Activated CD8-positive, alpha-beta memory T cell treated with anti-CD3 and anti-CD28 coated beads, Interleukin-2, amount 10 ng/mL, durations not matched to agents 7 days and 5 days (primary cell): ENCODE measurements at regions not wholly inside any gene's neighbourhood (a gene's known extent, or its start where the extent isn't known, plus 50 kb on each side); places are given as distances from the start of the nearest gene placed in this dataset.

Experiments used
- ATAC-seq: fragments of 150-1000 bp; cut with Tn5 transposase; one replicate; pipeline ENCODE4 v1.10.0; 2021; ENCODE audit warnings: moderate library complexity
- CTCF ChIA-PET: fragments of 350-600 bp; sonication (Branson Sonifier 250); formaldehyde crosslinking; loops from one replicate; lab custom pipeline; 2021; ENCODE audit warnings: antibody characterized with exemption; lab: Charles Lee
- DNase-seq: peaks from one replicate; pipeline ENCODE4 v3.0.0-alpha.2; 2020
- H3K27ac Mint-ChIP-seq: one replicate; pipeline ENCODE4 v1.8.0; 2021; ENCODE audit warnings: mild to moderate bottlenecking, mixed read lengths
- H3K27me3 Mint-ChIP-seq: one replicate; pipeline ENCODE4 v1.8.0; 2021; ENCODE audit warnings: mixed read lengths
- H3K36me3 Mint-ChIP-seq: one replicate; pipeline ENCODE4 v1.8.0; 2021; ENCODE audit warnings: mild to moderate bottlenecking, mixed read lengths
- H3K4me1 Mint-ChIP-seq: one replicate; pipeline ENCODE4 v1.8.0; 2021; ENCODE audit warnings: mixed read lengths
- H3K4me3 Mint-ChIP-seq: one replicate; pipeline ENCODE4 v1.8.0; 2021; ENCODE audit warnings: mild to moderate bottlenecking, moderate library complexity, mixed read lengths
- H3K9me3 Mint-ChIP-seq: one replicate; pipeline ENCODE4 v1.8.0; 2022; ENCODE audit warnings: low read depth, mixed read lengths

- Mint-ChIP-seq H3K4me1 (no peaks in the 10 kb centered on the region), H3K4me3 (no peak overlapping the region), H3K36me3 (no peaks in the 10 kb centered on the region), H3K27me3 (no peaks in the 10 kb centered on the region), H3K27ac (no peak overlapping the region), H3K9me3 (no peaks in the 10 kb centered on the region)
- no peak for ATAC-seq
- CTCF ChIA-PET: no interaction called here
- no peak for DNase-seq
Observed at GRCh38 chr5:15222156-15222555, 277.8 kb upstream of the FBXL7 start.

DNA sequence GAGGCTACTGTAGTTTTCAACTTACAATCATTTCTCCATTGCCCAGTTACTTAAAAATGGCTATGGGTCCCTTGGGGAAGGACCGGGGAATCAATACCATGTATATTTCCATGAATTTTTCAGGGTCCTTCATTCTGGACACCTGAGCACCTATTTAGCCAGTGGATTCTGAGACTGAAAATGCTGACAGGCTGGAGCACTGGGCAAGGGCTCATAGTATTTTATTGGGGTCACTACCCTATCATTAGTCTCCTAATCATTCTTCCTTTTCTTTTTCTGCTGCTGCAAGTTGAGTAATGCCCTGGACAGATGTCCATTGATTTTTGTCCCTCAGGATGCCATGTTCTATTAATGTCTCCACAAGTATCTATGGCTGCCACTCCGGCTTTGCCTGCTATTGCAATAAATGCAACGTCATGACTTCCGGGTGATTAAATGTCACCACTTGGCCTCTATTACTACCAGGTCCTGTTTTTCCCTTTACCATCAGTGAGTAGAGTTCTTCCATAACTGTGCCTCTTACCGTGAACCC is 279.3 kb upstream of the FBXL7 start:
- no peaks in the 10 kb centered on the region for H3K27me3 Mint-ChIP-seq
- H3K27ac Mint-ChIP-seq: no peak overlapping the region
- CTCF ChIA-PET: no interaction called here
- ATAC-seq (no peak), DNase-seq (no peak)
- H3K4me3 Mint-ChIP-seq: no peak overlapping the region
- H3K4me1 Mint-ChIP-seq: no peaks in the 10 kb centered on the region
- no peaks in the 10 kb centered on the region for H3K9me3 Mint-ChIP-seq
- no peaks in the 10 kb centered on the region for H3K36me3 Mint-ChIP-seq

- Mint-ChIP-seq H3K27ac (no peak overlapping the region), H3K9me3 (no peaks in the 10 kb centered on the region), H3K4me3 (no peak overlapping the region), H3K4me1 (no peaks in the 10 kb centered on the region), H3K36me3 (no peaks in the 10 kb centered on the region), H3K27me3 (no peaks in the 10 kb centered on the region)
- no peak for DNase-seq
- no peak for ATAC-seq
- CTCF ChIA-PET: no interaction called here
Observed at GRCh38 chr5:15215056-15215455, 284.9 kb upstream of the FBXL7 start.

DNA sequence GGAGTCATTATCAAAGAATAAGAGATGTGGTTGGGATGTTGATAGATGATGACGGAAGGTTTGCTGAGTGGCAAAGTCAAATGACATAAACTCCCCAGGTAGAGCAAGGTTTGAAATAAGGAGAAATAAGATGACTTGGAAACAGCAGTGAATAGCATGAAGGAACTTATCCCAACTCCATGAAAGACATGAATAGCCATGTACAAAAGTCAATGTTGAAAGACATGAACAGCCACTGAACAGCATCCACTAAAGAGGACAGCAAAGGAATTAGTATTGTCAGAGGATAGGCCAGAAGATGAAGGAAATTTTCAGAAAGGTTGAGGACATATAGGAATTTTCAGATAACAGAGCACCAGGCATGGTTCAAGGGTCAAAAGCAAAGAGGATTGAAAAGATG is 286.0 kb upstream of the FBXL7 start:
- H3K27ac Mint-ChIP-seq: no peak overlapping the region
- no peak for DNase-seq
- CTCF ChIA-PET: no interaction called here

GRCh38 chr5:15209053-15209762 is 290.8 kb upstream of the FBXL7 start:
- no peak overlapping the region for H3K27ac Mint-ChIP-seq
- H3K4me1 Mint-ChIP-seq: no peaks in the 10 kb centered on the region
- H3K36me3 Mint-ChIP-seq: no peaks in the 10 kb centered on the region
- peaks cover 3% of the 10 kb centered on the region for H3K9me3 Mint-ChIP-seq
- CTCF ChIA-PET: no interaction called here
- no peak overlapping the region for H3K4me3 Mint-ChIP-seq
- DNase-seq (no peak), ATAC-seq (no peak)
- H3K27me3 Mint-ChIP-seq: no peaks in the 10 kb centered on the region

More for the DNA sequence above, 286.0 kb upstream of the FBXL7 start:
- no peaks in the 10 kb centered on the region for H3K27me3 Mint-ChIP-seq
- no peak overlapping the region for H3K4me3 Mint-ChIP-seq
- ATAC-seq: no peak
- H3K4me1 Mint-ChIP-seq: no peaks in the 10 kb centered on the region
- H3K36me3 Mint-ChIP-seq: no peaks in the 10 kb centered on the region
- no peaks in the 10 kb centered on the region for H3K9me3 Mint-ChIP-seq

DNA sequence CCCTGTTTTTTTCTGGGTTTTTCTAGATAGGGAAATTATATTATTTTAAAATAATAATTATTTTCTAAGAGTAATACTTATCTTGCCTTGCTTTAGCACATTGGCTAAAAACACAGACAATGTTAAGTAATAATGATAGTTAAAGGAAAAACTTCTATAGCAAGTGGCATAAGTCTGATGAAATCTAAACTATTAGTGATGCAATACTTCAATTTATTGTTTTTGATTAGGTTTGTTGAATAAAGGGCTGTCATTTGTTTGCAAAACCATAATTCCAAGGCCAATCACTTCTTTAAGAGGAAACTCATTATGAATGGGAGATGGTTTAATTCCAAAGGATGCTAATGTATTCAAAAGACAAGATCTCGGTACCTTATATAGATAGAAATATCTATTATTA is 293.8 kb upstream of the FBXL7 start:
- CTCF ChIA-PET: no interaction called here
- H3K27ac Mint-ChIP-seq: no peak overlapping the region
- no peak overlapping the region for H3K4me3 Mint-ChIP-seq
- no peaks in the 10 kb centered on the region for H3K36me3 Mint-ChIP-seq
- no peaks in the 10 kb centered on the region for H3K27me3 Mint-ChIP-seq
- H3K9me3 Mint-ChIP-seq: peaks cover 8% of the 10 kb centered on the region
- ATAC-seq: no peak
- H3K4me1 Mint-ChIP-seq: no peaks in the 10 kb centered on the region
- DNase-seq: no peak

- no peak for DNase-seq
- Mint-ChIP-seq H3K27ac (no peak overlapping the region), H3K27me3 (no peaks in the 10 kb centered on the region), H3K4me3 (no peak overlapping the region), H3K9me3 (peaks cover 8% of the 10 kb centered on the region), H3K4me1 (no peaks in the 10 kb centered on the region), H3K36me3 (no peaks in the 10 kb centered on the region)
- CTCF ChIA-PET: no interaction called here
- no peak for ATAC-seq
Observed at GRCh38 chr5:15203376-15203775, 296.6 kb upstream of the FBXL7 start.

DNA sequence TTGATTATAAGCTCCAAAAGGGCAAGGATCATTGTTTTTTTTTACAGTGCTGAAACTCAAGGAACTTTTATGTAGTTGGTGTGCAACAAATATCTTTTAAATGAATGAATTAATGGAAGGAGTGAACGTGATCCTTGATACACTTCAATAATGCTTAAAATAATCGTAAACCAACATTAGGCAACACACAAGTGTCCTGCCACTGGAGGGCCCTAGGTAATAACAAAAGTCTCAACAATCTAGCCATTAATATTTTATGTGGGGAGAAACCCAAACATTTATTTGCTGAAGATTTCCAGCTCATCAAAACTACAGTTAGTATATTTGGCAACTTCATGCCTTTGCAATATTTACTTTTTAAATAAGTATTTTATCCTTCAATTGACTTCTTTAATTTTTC is 309.0 kb upstream of the FBXL7 start:
- Mint-ChIP-seq H3K9me3 (peaks cover 15% of the 10 kb centered on the region), H3K36me3 (no peaks in the 10 kb centered on the region), H3K27ac (no peak overlapping the region), H3K4me3 (no peak overlapping the region), H3K27me3 (no peaks in the 10 kb centered on the region), H3K4me1 (no peaks in the 10 kb centered on the region)
- CTCF ChIA-PET: no interaction called here
- ATAC-seq (no peak), DNase-seq (no peak)

GRCh38 chr5:15183520-15183919 is 311.9 kb upstream of the ANKH start:
- DNase-seq: no peak
- H3K27ac Mint-ChIP-seq: no peak overlapping the region
- no peaks in the 10 kb centered on the region for H3K4me1 Mint-ChIP-seq
- CTCF ChIA-PET: no interaction called here
- no peaks in the 10 kb centered on the region for H3K27me3 Mint-ChIP-seq
- H3K36me3 Mint-ChIP-seq: no peaks in the 10 kb centered on the region
- no peak for ATAC-seq
- no peak overlapping the region for H3K4me3 Mint-ChIP-seq
- H3K9me3 Mint-ChIP-seq: peaks cover 3% of the 10 kb centered on the region

DNA sequence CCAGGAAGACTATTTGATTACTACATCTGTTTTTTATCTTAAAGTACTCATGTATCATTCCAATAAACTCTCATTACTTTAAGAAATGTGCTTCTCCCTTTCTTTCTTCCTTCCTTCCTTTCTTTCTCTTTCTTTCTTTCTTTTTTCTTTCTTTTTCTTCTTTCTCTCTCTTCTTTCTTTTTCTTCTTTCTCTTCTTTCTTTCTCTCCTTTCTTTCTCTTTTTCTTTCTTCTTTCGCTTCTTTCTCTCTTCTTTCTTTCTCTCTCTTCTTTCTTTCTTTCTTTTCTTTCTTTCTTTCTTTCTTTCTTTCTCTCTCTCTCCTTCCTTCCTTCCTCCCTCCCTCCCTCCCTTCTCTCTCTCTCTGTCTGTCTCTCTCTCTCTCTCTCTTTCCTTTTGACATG is 298.6 kb upstream of the ANKH start:
- H3K4me1 Mint-ChIP-seq: no peaks in the 10 kb centered on the region
- H3K36me3 Mint-ChIP-seq: no peaks in the 10 kb centered on the region
- no peak for DNase-seq
- CTCF ChIA-PET: no interaction called here
- H3K27me3 Mint-ChIP-seq: no peaks in the 10 kb centered on the region
- H3K27ac Mint-ChIP-seq: no peak overlapping the region
- no peak for ATAC-seq
- no peak overlapping the region for H3K4me3 Mint-ChIP-seq
- H3K9me3 Mint-ChIP-seq: peaks cover 4% of the 10 kb centered on the region

GRCh38 chr5:15168358-15168757 is 296.8 kb upstream of the ANKH start:
- DNase-seq (no peak), ATAC-seq (no peak)
- Mint-ChIP-seq H3K27me3 (no peaks in the 10 kb centered on the region), H3K27ac (no peak overlapping the region), H3K4me3 (no peak overlapping the region), H3K36me3 (no peaks in the 10 kb centered on the region), H3K4me1 (no peaks in the 10 kb centered on the region), H3K9me3 (peaks cover 4% of the 10 kb centered on the region)
- CTCF ChIA-PET: no interaction called here

DNA sequence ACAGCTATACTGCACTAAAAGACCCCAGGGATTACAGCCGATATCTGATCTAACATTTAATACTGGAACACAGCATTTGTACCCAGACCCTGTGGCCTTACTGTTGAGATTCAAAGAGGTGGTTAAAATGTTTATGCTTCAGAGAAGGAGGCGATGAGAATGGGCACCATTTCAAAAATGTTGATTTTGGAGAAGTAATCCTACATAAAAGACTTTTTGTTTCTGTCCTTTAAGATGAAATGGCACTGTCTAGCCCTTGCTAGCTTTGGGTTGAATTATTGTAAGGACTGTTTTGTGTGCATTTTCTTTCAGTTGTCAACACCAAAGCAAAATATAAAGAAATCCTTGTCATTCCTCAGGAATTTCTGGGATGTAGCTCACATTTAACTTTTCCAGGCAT is 288.5 kb upstream of the ANKH start:
- Mint-ChIP-seq H3K4me1 (no peaks in the 10 kb centered on the region), H3K27me3 (no peaks in the 10 kb centered on the region), H3K27ac (no peak overlapping the region), H3K36me3 (no peaks in the 10 kb centered on the region), H3K9me3 (peaks cover 5% of the 10 kb centered on the region), H3K4me3 (no peak overlapping the region)
- DNase-seq (no peak), ATAC-seq (no peak)
- CTCF ChIA-PET: no interaction called here

DNA sequence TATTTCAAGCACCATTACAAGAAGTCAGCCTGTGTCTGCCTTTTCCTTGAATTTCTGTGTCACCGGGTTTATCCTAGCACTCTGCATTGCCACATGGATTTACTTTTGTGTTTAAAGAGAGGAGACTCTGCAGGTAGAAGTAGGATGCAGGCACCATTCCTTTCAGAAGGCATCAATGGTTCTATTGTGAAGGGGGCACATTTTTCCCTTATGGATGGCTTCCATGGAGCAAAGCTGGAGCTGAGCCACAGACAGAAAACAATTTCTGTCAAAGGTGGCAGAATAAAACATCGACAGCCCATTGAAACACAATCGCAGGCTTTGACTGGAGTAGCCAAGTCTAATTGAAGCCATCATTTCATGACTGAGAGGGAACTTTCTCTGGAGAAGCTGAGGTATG is 288.0 kb upstream of the ANKH start:
- no peak overlapping the region for H3K27ac Mint-ChIP-seq
- DNase-seq (no peak), ATAC-seq (no peak)
- no peaks in the 10 kb centered on the region for H3K4me1 Mint-ChIP-seq
- H3K9me3 Mint-ChIP-seq: peaks cover 5% of the 10 kb centered on the region
- H3K27me3 Mint-ChIP-seq: no peaks in the 10 kb centered on the region
- H3K36me3 Mint-ChIP-seq: no peaks in the 10 kb centered on the region
- CTCF ChIA-PET: no interaction called here
- H3K4me3 Mint-ChIP-seq: no peak overlapping the region

GRCh38 chr5:15142458-15142857 is 270.9 kb upstream of the ANKH start:
- H3K4me1 Mint-ChIP-seq: no peaks in the 10 kb centered on the region
- no peaks in the 10 kb centered on the region for H3K9me3 Mint-ChIP-seq
- H3K27ac Mint-ChIP-seq: no peak overlapping the region
- no peaks in the 10 kb centered on the region for H3K27me3 Mint-ChIP-seq
- CTCF ChIA-PET: no interaction called here
- no peak overlapping the region for H3K4me3 Mint-ChIP-seq
- H3K36me3 Mint-ChIP-seq: no peaks in the 10 kb centered on the region
- no peak for ATAC-seq
- DNase-seq: no peak
